Panc1 (cell line): ENCODE measurements at regions not wholly inside any gene's neighbourhood (a gene's known extent, or its start where the extent isn't known, plus 50 kb on each side); places are given as distances from the start of the nearest gene placed in this dataset.

Experiments used
- ATAC-seq: fragments of 200-7000 bp; cut with Tn5 transposase; 2 replicates; pipeline ENCODE4 v1.9.1; 2020; ENCODE audit warnings: mild to moderate bottlenecking, moderate library complexity
- BruUV-seq: library from RNA; stranded (reverse); fragments of 400-500 nt; replicated peaks from 2 replicates; lab custom pipeline; 2021; lab: Mats Ljungman, UMichigan
- CTCF ChIA-PET: fragments of 300-600 bp; sonication (Branson Sonifier 250); formaldehyde crosslinking; loops from one replicate; lab custom pipeline; 2022; ENCODE audit warnings: antibody characterized with exemption; lab: Charles Lee
- POLR2A ChIA-PET: fragments of 300-600 bp; sonication (Branson Sonifier 250); formaldehyde crosslinking; loops from one replicate; lab custom pipeline; 2022; ENCODE audit warnings: antibody characterized with exemption; lab: Charles Lee
- DNase-seq: peaks from one replicate; pipeline ENCODE4 v3.0.0-alpha.2; 2010; ENCODE audit warnings: low read depth, low spot score
- H3K27ac ChIP-seq: 2 replicates; pipeline ENCODE4 v1.5.1; 2011; ENCODE audit warnings: mild to moderate bottlenecking, low read length, inconsistent platforms
- H3K27me3 ChIP-seq: fragments of 200-500 bp; sonication (Bioruptor generic); 2 replicates; pipeline ENCODE4 v1.6.0; 2014; ENCODE audit warnings: low read length, inconsistent platforms; ENCODE audit not compliant: control insufficient read depth, insufficient read depth
- H3K36me3 ChIP-seq: fragments of 200-500 bp; sonication (Bioruptor generic); 2 replicates; pipeline ENCODE4 v1.5.1; 2014; ENCODE audit warnings: inconsistent platforms, mild to moderate bottlenecking, low read length, moderate library complexity; ENCODE audit not compliant: control insufficient read depth, insufficient read depth
- H3K4me1 ChIP-seq: 2 replicates; pipeline ENCODE4 v1.5.1; 2011; ENCODE audit warnings: inconsistent platforms, mild to moderate bottlenecking, low read length, moderate library complexity; ENCODE audit not compliant: control insufficient read depth, insufficient read depth
- H3K4me3 ChIP-seq, 2 experiments: 2 replicates each; pipeline ENCODE4 v1.5.1; 2011 to 2012; ENCODE audit warnings: low read depth in 2 of 2, low read length in 2 of 2, mild to moderate bottlenecking in 2 of 2, inconsistent platforms in 1 of 2, moderate library complexity in 1 of 2
- H3K9me3 ChIP-seq: fragments of 200-500 bp; sonication (Bioruptor generic); 2 replicates; pipeline ENCODE4 v1.5.1; 2014; ENCODE audit warnings: low read depth, mild to moderate bottlenecking, inconsistent platforms, low read length, moderate library complexity; ENCODE audit not compliant: control insufficient read depth, insufficient read depth
- POLR2AphosphoS5 ChIP-seq: IDR thresholded peaks from 2 replicates; pipeline ENCODE4 v1.6.1; 2012; ENCODE audit warnings: mild to moderate bottlenecking, low read depth, low read length, moderate library complexity
- SIN3A ChIP-seq: IDR thresholded peaks from 2 replicates; pipeline ENCODE4 v1.6.1; 2012; ENCODE audit warnings: low read depth, mild to moderate bottlenecking, low read length, moderate library complexity, borderline replicate concordance; ENCODE audit not compliant: insufficient read depth
- TCF7L2 ChIP-seq: IDR thresholded peaks from 2 replicates; pipeline ENCODE4 v1.6.1; 2011; ENCODE audit warnings: mild to moderate bottlenecking, low read depth, low read length, inconsistent platforms
- in situ Hi-C: cut with HindIII; loops from 2 replicates; pipeline ENCODE4 v1.10.0; 2016; ENCODE audit warnings: low sequenced_read_pairs, low pct_unique_long_range_greater_than_20kb
- intact Hi-C: fragments of 100-400 bp; cut with micrococcal nuclease; formaldehyde crosslinking; loops from one replicate; pipeline ENCODE4 v1.10.0; 2022; ENCODE audit not compliant: unreplicated experiment
- TF ChIP-seq, protein P1 (sequence below), 2 experiments: IDR thresholded peaks; 2 replicates each; pipeline ENCODE4 v1.6.1; 2011 to 2012; ENCODE audit warnings: low read depth in 2 of 2, control low read depth in 1 of 2, low read length in 1 of 2, mild to moderate bottlenecking in 1 of 2, moderate library complexity in 1 of 2; ENCODE audit not compliant: insufficient read depth in 1 of 2
- TF ChIP-seq, protein P2 (sequence below): fragments of 450-650 bp; IDR thresholded peaks from 2 replicates; pipeline ENCODE4 v1.5.1; 2017; ENCODE audit warnings: mild to moderate bottlenecking

DNA sequence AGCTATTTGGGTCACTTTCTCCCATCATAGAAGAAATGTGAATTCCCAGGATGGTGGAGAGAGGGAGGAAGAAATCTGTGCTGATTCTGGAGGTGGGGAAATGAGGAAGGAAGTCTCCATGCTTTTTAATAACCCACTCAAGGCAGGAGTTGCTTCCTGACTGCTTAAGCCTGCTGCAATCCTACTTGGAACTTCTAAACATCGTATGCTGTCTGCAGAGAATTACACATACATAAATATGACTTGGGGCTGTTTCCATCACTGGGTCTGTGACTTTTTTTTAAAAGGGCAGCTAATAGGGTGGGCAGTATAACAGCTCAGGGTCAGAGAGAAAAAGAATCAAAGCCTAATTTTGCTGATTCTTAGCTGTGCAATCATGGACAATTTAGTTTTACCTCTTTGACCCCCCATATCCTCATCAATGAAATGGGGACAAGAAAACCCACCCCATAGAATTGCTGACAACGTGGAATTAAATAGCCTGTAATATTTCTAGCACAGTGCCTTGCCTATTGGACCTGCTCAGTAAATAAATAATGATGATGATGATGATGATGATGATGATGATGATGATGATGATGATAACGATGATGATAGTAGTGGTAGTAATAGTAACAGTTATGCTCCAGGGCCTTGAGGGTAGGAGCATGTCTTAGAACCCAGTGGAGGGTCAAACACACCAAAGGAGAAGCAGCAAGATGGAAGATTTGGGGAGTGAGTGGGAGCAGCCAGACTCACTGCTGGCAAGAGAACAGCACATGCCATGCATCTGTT, 166.7 kb upstream of the LRFN2 start:
- TF ChIP-seq, protein P1, sequence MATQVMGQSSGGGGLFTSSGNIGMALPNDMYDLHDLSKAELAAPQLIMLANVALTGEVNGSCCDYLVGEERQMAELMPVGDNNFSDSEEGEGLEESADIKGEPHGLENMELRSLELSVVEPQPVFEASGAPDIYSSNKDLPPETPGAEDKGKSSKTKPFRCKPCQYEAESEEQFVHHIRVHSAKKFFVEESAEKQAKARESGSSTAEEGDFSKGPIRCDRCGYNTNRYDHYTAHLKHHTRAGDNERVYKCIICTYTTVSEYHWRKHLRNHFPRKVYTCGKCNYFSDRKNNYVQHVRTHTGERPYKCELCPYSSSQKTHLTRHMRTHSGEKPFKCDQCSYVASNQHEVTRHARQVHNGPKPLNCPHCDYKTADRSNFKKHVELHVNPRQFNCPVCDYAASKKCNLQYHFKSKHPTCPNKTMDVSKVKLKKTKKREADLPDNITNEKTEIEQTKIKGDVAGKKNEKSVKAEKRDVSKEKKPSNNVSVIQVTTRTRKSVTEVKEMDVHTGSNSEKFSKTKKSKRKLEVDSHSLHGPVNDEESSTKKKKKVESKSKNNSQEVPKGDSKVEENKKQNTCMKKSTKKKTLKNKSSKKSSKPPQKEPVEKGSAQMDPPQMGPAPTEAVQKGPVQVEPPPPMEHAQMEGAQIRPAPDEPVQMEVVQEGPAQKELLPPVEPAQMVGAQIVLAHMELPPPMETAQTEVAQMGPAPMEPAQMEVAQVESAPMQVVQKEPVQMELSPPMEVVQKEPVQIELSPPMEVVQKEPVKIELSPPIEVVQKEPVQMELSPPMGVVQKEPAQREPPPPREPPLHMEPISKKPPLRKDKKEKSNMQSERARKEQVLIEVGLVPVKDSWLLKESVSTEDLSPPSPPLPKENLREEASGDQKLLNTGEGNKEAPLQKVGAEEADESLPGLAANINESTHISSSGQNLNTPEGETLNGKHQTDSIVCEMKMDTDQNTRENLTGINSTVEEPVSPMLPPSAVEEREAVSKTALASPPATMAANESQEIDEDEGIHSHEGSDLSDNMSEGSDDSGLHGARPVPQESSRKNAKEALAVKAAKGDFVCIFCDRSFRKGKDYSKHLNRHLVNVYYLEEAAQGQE (IDR thresholded peaks at IDR 0.05; ENCODE audit: insufficient read depth in 1 of 2, low read depth in 2 of 2, low read length in 1 of 2), result no peak
- no peak for TF ChIP-seq SIN3A
- no peak for TF ChIP-seq POLR2AphosphoS5
- TF ChIP-seq, protein P2, sequence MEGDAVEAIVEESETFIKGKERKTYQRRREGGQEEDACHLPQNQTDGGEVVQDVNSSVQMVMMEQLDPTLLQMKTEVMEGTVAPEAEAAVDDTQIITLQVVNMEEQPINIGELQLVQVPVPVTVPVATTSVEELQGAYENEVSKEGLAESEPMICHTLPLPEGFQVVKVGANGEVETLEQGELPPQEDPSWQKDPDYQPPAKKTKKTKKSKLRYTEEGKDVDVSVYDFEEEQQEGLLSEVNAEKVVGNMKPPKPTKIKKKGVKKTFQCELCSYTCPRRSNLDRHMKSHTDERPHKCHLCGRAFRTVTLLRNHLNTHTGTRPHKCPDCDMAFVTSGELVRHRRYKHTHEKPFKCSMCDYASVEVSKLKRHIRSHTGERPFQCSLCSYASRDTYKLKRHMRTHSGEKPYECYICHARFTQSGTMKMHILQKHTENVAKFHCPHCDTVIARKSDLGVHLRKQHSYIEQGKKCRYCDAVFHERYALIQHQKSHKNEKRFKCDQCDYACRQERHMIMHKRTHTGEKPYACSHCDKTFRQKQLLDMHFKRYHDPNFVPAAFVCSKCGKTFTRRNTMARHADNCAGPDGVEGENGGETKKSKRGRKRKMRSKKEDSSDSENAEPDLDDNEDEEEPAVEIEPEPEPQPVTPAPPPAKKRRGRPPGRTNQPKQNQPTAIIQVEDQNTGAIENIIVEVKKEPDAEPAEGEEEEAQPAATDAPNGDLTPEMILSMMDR, result no peak
- TF ChIP-seq TCF7L2, result no peak
- CTCF ChIA-PET, result no interaction called here
- POLR2A ChIA-PET, result no interaction called here
- no peaks in the 10 kb centered on the region for H3K9me3 ChIP-seq
- no peak for DNase-seq
- H3K27me3 ChIP-seq, result peaks cover 13% of the 10 kb centered on the region
- no TSS peak for BruUV-seq
- no peak for ATAC-seq
- no peak overlapping the region for H3K4me3 ChIP-seq
- no peaks in the 10 kb centered on the region for H3K36me3 ChIP-seq
- intact Hi-C loops, result no loop called here
- no peak overlapping the region for H3K27ac ChIP-seq
- in situ Hi-C loops, result no loop called here
- H3K4me1 ChIP-seq, result no peaks in the 10 kb centered on the region

DNA sequence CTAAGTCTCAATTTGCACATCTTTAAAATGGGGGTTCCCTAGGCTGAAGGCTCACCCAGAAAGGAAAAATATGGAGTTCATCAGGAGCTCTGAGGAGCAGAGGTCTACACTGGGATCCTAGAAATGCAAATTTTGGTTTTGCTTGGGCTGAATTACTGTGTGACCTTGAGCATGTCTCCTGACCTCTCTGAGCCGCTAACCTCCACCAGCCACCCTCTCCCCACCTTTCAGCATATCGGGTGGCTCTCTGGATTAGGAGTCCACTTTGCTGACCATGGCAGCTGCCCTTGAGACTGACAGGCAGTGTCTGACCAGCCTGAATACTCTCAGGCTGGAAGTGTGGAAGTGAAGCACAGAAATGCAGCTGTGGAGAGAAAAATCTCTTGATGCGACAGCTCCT, 165.9 kb upstream of the LRFN2 start:
- Histone ChIP-seq H3K36me3 (no peaks in the 10 kb centered on the region), H3K4me3 (no peak overlapping the region), H3K27me3 (peaks cover 13% of the 10 kb centered on the region), H3K4me1 (no peaks in the 10 kb centered on the region), H3K27ac (no peak overlapping the region), H3K9me3 (no peaks in the 10 kb centered on the region)
- intact Hi-C loops, result no loop called here
- no peak for TF ChIP-seq SIN3A
- no peak for TF ChIP-seq POLR2AphosphoS5
- no peak for TF ChIP-seq TCF7L2
- TF ChIP-seq, protein P2, result no peak
- POLR2A ChIA-PET, result no interaction called here
- CTCF ChIA-PET, result no interaction called here
- no TSS peak for BruUV-seq
- ATAC-seq (no peak), DNase-seq (no peak)
- in situ Hi-C loops, result no loop called here
